Upper lobe of left lung (tissue), 4 donors: ENCODE measurements at regions not wholly inside any gene's neighbourhood (a gene's known extent, or its start where the extent isn't known, plus 50 kb on each side); places are given as distances from the start of the nearest gene placed in this dataset.

Experiments used
- POLR2A ChIP-seq, 4 donors: fragments of 450-650 bp; IDR thresholded peaks; one replicate each; pipeline ENCODE4 v1.5.1; 2016 to 2017; ENCODE audit warnings: antibody characterized with exemption in 4 of 4, mild to moderate bottlenecking in 2 of 4
- POLR2AphosphoS5 ChIP-seq, 2 donors: sonication (generic); formaldehyde crosslinking; IDR thresholded peaks; one replicate each; pipeline ENCODE4 v1.5.1; 2017; ENCODE audit warnings: antibody characterized with exemption in 2 of 2
- TF ChIP-seq, protein P1 (sequence below), 6 experiments: fragments of 450-650 bp in 4 of 6; fragments of 200-600 bp in 2 of 6; sonication (generic) in 2 of 6; IDR thresholded peaks; one replicate each; pipeline ENCODE4 v1.5.1; 2016 to 2019; ENCODE audit warnings: antibody characterized with exemption in 6 of 6

- TF ChIP-seq, protein P1, sequence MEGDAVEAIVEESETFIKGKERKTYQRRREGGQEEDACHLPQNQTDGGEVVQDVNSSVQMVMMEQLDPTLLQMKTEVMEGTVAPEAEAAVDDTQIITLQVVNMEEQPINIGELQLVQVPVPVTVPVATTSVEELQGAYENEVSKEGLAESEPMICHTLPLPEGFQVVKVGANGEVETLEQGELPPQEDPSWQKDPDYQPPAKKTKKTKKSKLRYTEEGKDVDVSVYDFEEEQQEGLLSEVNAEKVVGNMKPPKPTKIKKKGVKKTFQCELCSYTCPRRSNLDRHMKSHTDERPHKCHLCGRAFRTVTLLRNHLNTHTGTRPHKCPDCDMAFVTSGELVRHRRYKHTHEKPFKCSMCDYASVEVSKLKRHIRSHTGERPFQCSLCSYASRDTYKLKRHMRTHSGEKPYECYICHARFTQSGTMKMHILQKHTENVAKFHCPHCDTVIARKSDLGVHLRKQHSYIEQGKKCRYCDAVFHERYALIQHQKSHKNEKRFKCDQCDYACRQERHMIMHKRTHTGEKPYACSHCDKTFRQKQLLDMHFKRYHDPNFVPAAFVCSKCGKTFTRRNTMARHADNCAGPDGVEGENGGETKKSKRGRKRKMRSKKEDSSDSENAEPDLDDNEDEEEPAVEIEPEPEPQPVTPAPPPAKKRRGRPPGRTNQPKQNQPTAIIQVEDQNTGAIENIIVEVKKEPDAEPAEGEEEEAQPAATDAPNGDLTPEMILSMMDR (IDR thresholded peaks at IDR 0.05), result no peak
- no peak for TF ChIP-seq POLR2AphosphoS5 (IDR thresholded peaks at IDR 0.05)
- no peak for TF ChIP-seq POLR2A (IDR thresholded peaks at IDR 0.05)
These were observed 280.3 kb downstream of the HTR7 start for GRCh38 chr10:90577569-90577968.
